Transverse colon (tissue), 4 donors: ENCODE measurements at regions not wholly inside any gene's neighbourhood (a gene's known extent, or its start where the extent isn't known, plus 50 kb on each side); places are given as distances from the start of the nearest gene placed in this dataset.

Experiments used
- DNase-seq: peaks from one replicate; pipeline ENCODE4 v3.0.0-alpha.2; 2019
- H3K27ac ChIP-seq, 4 donors: fragments of 200-600 bp; sonication (generic); 2 replicates each; pipeline ENCODE4 v1.5.1; 2016 to 2018; ENCODE audit warnings: inconsistent platforms in 4 of 4
- H3K27me3 ChIP-seq: fragments of 200-600 bp; sonication (generic); 2 replicates; pipeline ENCODE4 v1.5.1; 2017; ENCODE audit warnings: inconsistent platforms
- H3K36me3 ChIP-seq, 4 donors: fragments of 200-600 bp; sonication (generic); 2 replicates each; pipeline ENCODE4 v1.5.1; 2017 to 2019; ENCODE audit warnings: inconsistent platforms in 4 of 4
- H3K4me1 ChIP-seq, 4 donors: fragments of 200-600 bp; sonication (generic); 2 replicates each; pipeline ENCODE4 v1.5.1; 2017 to 2020; ENCODE audit warnings: inconsistent platforms in 4 of 4
- H3K4me3 ChIP-seq, 4 donors: fragments of 200-600 bp; sonication (generic); 1 replicate in 1 of 4; 2 replicates in 3 of 4; pipeline versions ENCODE4 v1.5.1 to v1.6.1; 2017 to 2019; ENCODE audit warnings: inconsistent platforms in 4 of 4
- H3K9me3 ChIP-seq, 2 donors: fragments of 200-600 bp; sonication (generic); 2 replicates each; pipeline ENCODE4 v1.5.1; 2017 to 2019; ENCODE audit warnings: inconsistent platforms in 2 of 2
- CTCF ChIP-seq, 5 experiments: fragments of 200-600 bp in 3 of 5; fragments of 450-650 bp in 2 of 5; sonication (generic) in 3 of 5; IDR thresholded peaks; 1 replicate in 2 of 5; 2 replicates in 3 of 5; pipeline ENCODE4 v1.5.1; 2016 to 2017; ENCODE audit warnings: antibody characterized with exemption in 5 of 5, inconsistent platforms in 3 of 5, mild to moderate bottlenecking in 2 of 5, moderate library complexity in 1 of 5
- EP300 ChIP-seq: sonication (generic); formaldehyde crosslinking; IDR thresholded peaks from one replicate; pipeline ENCODE4 v1.6.1; 2017; ENCODE audit warnings: antibody characterized with exemption, low read depth
- POLR2A ChIP-seq: fragments of 450-650 bp; IDR thresholded peaks from one replicate; pipeline ENCODE4 v1.6.1; 2016; ENCODE audit warnings: antibody characterized with exemption, mild to moderate bottlenecking, moderate library complexity
- POLR2AphosphoS5 ChIP-seq, 3 donors: sonication (generic); formaldehyde crosslinking; IDR thresholded peaks; one replicate each; pipeline ENCODE4 v1.6.1; 2016; ENCODE audit warnings: antibody characterized with exemption in 3 of 3
- WGBS, 2 donors: methylation state at CpG; one replicate each; pipeline ENCODE4 v1.1.5; 2018; ENCODE audit warnings: low coverage in 1 of 2; 5-methylcytosine and 5-hydroxymethylcytosine counted together
- in situ Hi-C, 4 donors: fragments of 200-750 bp; cut with MboI; loops; one replicate each; pipeline versions ENCODE4 v1.15.0 to v1.15.1; 2017; ENCODE audit warnings: low sequenced_read_pairs in 3 of 4, low pct_ligation_motif_present in 1 of 4, low pct_unique_long_range_greater_than_20kb in 1 of 4
- intact Hi-C: fragments of 100-400 bp; cut with DNase I; formaldehyde crosslinking; loops from one replicate; pipeline ENCODE4 v1.15.1; 2023; ENCODE audit warnings: low total_unique reads

- intact Hi-C loops (no loop called here), in situ Hi-C loops (no loop called here)
- no peaks in the 10 kb centered on the region for H3K27me3 ChIP-seq
- no CpG with 5 or more reads among the region's 54 CpGs for WGBS, 2 donors
- peaks cover 0 to 3% (median 0%) of the 10 kb centered on the region in 4 donors for H3K4me1 ChIP-seq
- TF ChIP-seq EP300, result no peak
- no peak for TF ChIP-seq CTCF (IDR thresholded peaks at IDR 0.05)
- TF ChIP-seq POLR2A, result no peak
- TF ChIP-seq POLR2AphosphoS5 (IDR thresholded peaks at IDR 0.05), result no peak
- H3K36me3 ChIP-seq, result no peaks in the 10 kb centered on the region
- no peak for DNase-seq
- peak overlapping the region in 2 of 4 donors; percentile 69 to 82 for H3K4me3 ChIP-seq
- H3K9me3 ChIP-seq, result no peaks in the 10 kb centered on the region
- H3K27ac ChIP-seq, result peak overlapping the region in 2 of 4 donors; percentile 90
Observed at GRCh38 chrY:7274369-7274913, 362.9 kb upstream of the AMELY start.

DNA sequence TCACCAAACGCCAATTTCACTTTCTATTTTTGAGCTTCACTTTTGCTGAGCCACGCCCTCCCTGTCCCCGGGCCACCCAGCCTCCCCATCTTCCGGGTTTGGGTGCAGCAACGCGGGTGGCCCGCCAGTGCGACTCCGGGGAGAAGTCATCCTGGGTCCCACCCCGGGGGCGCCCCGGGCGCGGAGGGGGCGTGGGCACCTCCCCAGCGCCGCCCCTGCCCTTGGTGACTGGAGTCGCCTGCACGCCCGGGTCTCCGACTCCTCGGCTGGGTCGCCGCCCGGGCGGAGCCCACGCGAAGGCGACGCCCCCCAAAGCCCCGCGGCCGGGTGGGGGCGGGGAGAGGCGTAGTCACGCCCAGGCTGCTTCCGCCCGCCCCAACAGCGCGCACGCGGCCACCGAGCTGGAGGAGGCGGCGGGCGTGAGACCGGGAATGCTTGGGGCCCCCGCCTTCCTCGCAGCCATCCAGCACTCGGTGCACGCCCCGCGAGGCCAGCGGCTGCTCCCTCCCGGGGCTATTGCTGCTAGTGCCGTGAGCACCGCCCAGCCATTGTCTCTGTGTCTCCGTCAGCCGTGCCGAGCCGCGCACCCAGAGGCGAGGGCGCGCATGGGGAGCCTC lies 362.1 kb upstream of the AMELY start:
- no peaks in the 10 kb centered on the region for H3K36me3 ChIP-seq
- intact Hi-C loops (no loop called here), in situ Hi-C loops (no loop called here)
- H3K4me1 ChIP-seq, result peaks cover 0 to 3% (median 0%) of the 10 kb centered on the region in 4 donors
- WGBS, 2 donors, result no CpG with 5 or more reads among the region's 65 CpGs
- peak overlapping the region in 2 of 4 donors; percentile 69 to 82 for H3K4me3 ChIP-seq
- H3K27me3 ChIP-seq, result no peaks in the 10 kb centered on the region
- no peaks in the 10 kb centered on the region for H3K9me3 ChIP-seq
- no peak for DNase-seq
- H3K27ac ChIP-seq, result peak overlapping the region in 2 of 4 donors; percentile 90
- TF ChIP-seq CTCF (IDR thresholded peaks at IDR 0.05) (no peak), EP300 (no peak), POLR2A (peak; percentile 60), POLR2AphosphoS5 (IDR thresholded peaks at IDR 0.05) (no peak)

GRCh38 chrY:7272556-7273195 lies 361.1 kb upstream of the AMELY start:
- Histone ChIP-seq H3K4me1 (peaks cover 0 to 3% (median 0%) of the 10 kb centered on the region in 4 donors), H3K4me3 (peak overlapping the region in 2 of 4 donors; percentile 69 to 82), H3K27ac (peak overlapping the region in 2 of 4 donors; percentile 90), H3K36me3 (no peaks in the 10 kb centered on the region), H3K9me3 (no peaks in the 10 kb centered on the region), H3K27me3 (no peaks in the 10 kb centered on the region)
- WGBS, 2 donors, result no CpG with 5 or more reads among the region's 24 CpGs
- DNase-seq, result no peak
- in situ Hi-C loops (no loop called here), intact Hi-C loops (no loop called here)
- TF ChIP-seq CTCF (IDR thresholded peaks at IDR 0.05) (peak in 3 of 5 experiments; percentile 35 to 43 (median 41)), EP300 (no peak), POLR2A (no peak), POLR2AphosphoS5 (IDR thresholded peaks at IDR 0.05) (no peak)

DNA sequence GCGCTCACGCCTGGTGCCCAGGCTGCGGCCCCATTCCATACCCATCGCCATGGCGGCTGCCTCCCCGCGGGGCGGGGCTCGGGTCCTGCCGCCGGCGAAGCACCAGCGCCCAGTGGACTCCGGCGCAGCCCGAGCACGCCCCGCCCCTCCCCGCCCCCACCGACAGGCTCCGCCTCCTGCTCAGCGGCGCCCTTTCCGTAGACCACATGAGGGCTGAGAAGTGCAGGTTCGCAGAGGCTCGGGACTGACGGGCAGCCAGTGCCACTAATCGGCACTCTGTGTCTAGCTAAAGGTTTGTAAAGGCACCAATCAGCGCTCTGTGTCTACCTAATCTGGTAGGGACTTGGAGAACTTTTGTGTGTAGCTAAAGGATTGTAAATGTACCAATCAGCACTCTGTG lies 352.2 kb upstream of the AMELY start:
- WGBS, 2 donors, result no CpG with 5 or more reads among the region's 29 CpGs
- no peaks in the 10 kb centered on the region for H3K36me3 ChIP-seq
- H3K27ac ChIP-seq, result no peak overlapping the region
- in situ Hi-C loops (no loop called here), intact Hi-C loops (no loop called here)
- TF ChIP-seq CTCF (IDR thresholded peaks at IDR 0.05) (no peak), EP300 (no peak)
- H3K27me3 ChIP-seq, result no peaks in the 10 kb centered on the region
- no peak for DNase-seq
- H3K4me1 ChIP-seq, result no peaks in the 10 kb centered on the region
- H3K9me3 ChIP-seq, result no peaks in the 10 kb centered on the region
- H3K4me3 ChIP-seq, result no peak overlapping the region
